ENCODE measurements at regions not wholly inside any gene's neighbourhood (a gene's known extent, or its start where the extent isn't known, plus 50 kb on each side); places are given as distances from the start of the nearest gene placed in this dataset.
"Not testable (repeated sequence)": the region's sequence is repeated elsewhere in the genome, so short reads cannot be mapped to it uniquely, and the experiment has no call there.

GRCh38 chr5:86716121-86716520, 98.4 kb downstream of the COX7C start:
- Histone ChIP-seq H3K79me2 (ENCODE audit: control insufficient read depth, insufficient read depth, low read length) (no peaks in the 10 kb centered on the region), H3K4me2 (replicated peaks; ENCODE audit: low read depth, low read length, poor library complexity, severe bottlenecking) (no peak overlapping the region), H3K4me1 (ENCODE audit: control insufficient read depth in 2 of 2, insufficient read depth in 2 of 2, low read length in 2 of 2) (no peaks in the 10 kb centered on the region), H4K20me1 (ENCODE audit: control insufficient read depth, insufficient read depth, low read length, poor library complexity, severe bottlenecking) (no peaks in the 10 kb centered on the region), H3K27me3 (replicated peaks in 1 of 4; ENCODE audit: control extremely low read depth in 1 of 4, control insufficient read depth in 3 of 4, insufficient read depth in 4 of 4, low read length in 3 of 4) (no peaks in the 10 kb centered on the region), H3K9ac (ENCODE audit: low read length) (no peak overlapping the region), H3K9me3 (ENCODE audit: control extremely low read depth in 1 of 3, control insufficient read depth in 2 of 3, insufficient read depth in 1 of 3, low read length in 2 of 3) (no peaks in the 10 kb centered on the region), H2AFZ (ENCODE audit: insufficient read depth, low read depth, low read length, poor library complexity, severe bottlenecking) (no peak overlapping the region), H3K36me3 (replicated peaks in 1 of 2; ENCODE audit: control extremely low read depth in 1 of 2, control insufficient read depth in 1 of 2, extremely low read depth in 1 of 2, insufficient read depth in 2 of 2, low read length in 1 of 2) (no peaks in the 10 kb centered on the region), H3K27ac (ENCODE audit: low read length in 2 of 2) (no peak overlapping the region), H3K4me3 (ENCODE audit: control extremely low read depth in 1 of 5, extremely low read depth in 1 of 5, insufficient read depth in 1 of 5, low read depth in 2 of 5, low read length in 4 of 5) (no peak overlapping the region)
- Mint-ChIP-seq H3K4me3 (no peak overlapping the region), H3K9me3 (ENCODE audit: insufficient read depth) (no peaks in the 10 kb centered on the region), H3K27ac (no peak overlapping the region), H3K4me1 (no peaks in the 10 kb centered on the region), H3K27me3 (no peaks in the 10 kb centered on the region)
- TF ChIP-seq EZH2 (IDR thresholded peaks at IDR 0.05; ENCODE audit: borderline replicate concordance, insufficient read depth, low read depth, low read length, poor library complexity, severe bottlenecking), result no peak
- TF ChIP-seq CTCF (IDR thresholded peaks at IDR 0.05), result no peak
- intact Hi-C loops (cut with micrococcal nuclease), result no loop called here
- DNase-seq, result no peak
- ChIA-PET CTCF (no interaction called here), POLR2A (no interaction called here)
- ATAC-seq (ENCODE audit: low read depth), result no peak
- WGBS (ENCODE audit: insufficient coverage), result 87% methylated on average over 2 of the region's 2 CpGs

- DNase-seq; H3K9me3 ChIP-seq (ENCODE audit: control extremely low read depth in 1 of 3, control insufficient read depth in 2 of 3, insufficient read depth in 1 of 3, low read length in 2 of 3); ATAC-seq (ENCODE audit: low read depth); H3K4me1 Mint-ChIP-seq; H3K27ac ChIP-seq (ENCODE audit: low read length in 2 of 2); H3K4me3 ChIP-seq (ENCODE audit: control extremely low read depth in 1 of 5, extremely low read depth in 1 of 5, insufficient read depth in 1 of 5, low read depth in 2 of 5, low read length in 4 of 5); H3K27me3 ChIP-seq (replicated peaks in 1 of 4; ENCODE audit: control extremely low read depth in 1 of 4, control insufficient read depth in 3 of 4, insufficient read depth in 4 of 4, low read length in 3 of 4); intact Hi-C loops (cut with micrococcal nuclease); H3K27ac Mint-ChIP-seq; H4K20me1 ChIP-seq (ENCODE audit: control insufficient read depth, insufficient read depth, low read length, poor library complexity, severe bottlenecking); H3K9ac ChIP-seq (ENCODE audit: low read length); H3K79me2 ChIP-seq (ENCODE audit: control insufficient read depth, insufficient read depth, low read length); CTCF ChIA-PET; H3K36me3 ChIP-seq (replicated peaks in 1 of 2; ENCODE audit: control extremely low read depth in 1 of 2, control insufficient read depth in 1 of 2, extremely low read depth in 1 of 2, insufficient read depth in 2 of 2, low read length in 1 of 2); POLR2A ChIA-PET; H3K27me3 Mint-ChIP-seq; H3K4me1 ChIP-seq (ENCODE audit: control insufficient read depth in 2 of 2, insufficient read depth in 2 of 2, low read length in 2 of 2); H3K9me3 Mint-ChIP-seq (ENCODE audit: insufficient read depth); H2AFZ ChIP-seq (ENCODE audit: insufficient read depth, low read depth, low read length, poor library complexity, severe bottlenecking); H3K4me3 Mint-ChIP-seq; H3K4me2 ChIP-seq (replicated peaks; ENCODE audit: low read depth, low read length, poor library complexity, severe bottlenecking): not testable (repeated sequence)
- 95% methylated on average over 16 of the region's 20 CpGs for WGBS (ENCODE audit: insufficient coverage)
These were observed 113.8 kb downstream of the COX7C start for GRCh38 chr5:86731319-86732117.

All from B cell (primary cell).